HUES6 (cell line): ENCODE measurements at regions not wholly inside any gene's neighbourhood (a gene's known extent, or its start where the extent isn't known, plus 50 kb on each side); places are given as distances from the start of the nearest gene placed in this dataset.

Source experiments
- H3K27ac ChIP-seq: 2 replicates; pipeline ENCODE4 v1.7.0; 2013; ENCODE audit warnings: low read depth, mild to moderate bottlenecking, low read length, inconsistent platforms
- H3K27me3 ChIP-seq: 2 replicates; pipeline ENCODE4 v1.6.1; 2013; ENCODE audit warnings: low read length; ENCODE audit not compliant: control insufficient read depth, insufficient read depth
- H3K36me3 ChIP-seq: 2 replicates; pipeline ENCODE4 v1.6.1; 2013; ENCODE audit warnings: low read length; ENCODE audit not compliant: control insufficient read depth, insufficient read depth
- H3K4me1 ChIP-seq: 2 replicates; pipeline ENCODE4 v1.6.1; 2013; ENCODE audit warnings: low read length; ENCODE audit not compliant: control insufficient read depth, insufficient read depth
- H3K4me3 ChIP-seq: 2 replicates; pipeline ENCODE4 v1.5.1; 2013; ENCODE audit warnings: low read depth, low read length
- H3K9ac ChIP-seq: one replicate; pipeline ENCODE4 v1.6.1; 2013; ENCODE audit warnings: mild to moderate bottlenecking, low read length
- H3K9me3 ChIP-seq: 2 replicates; pipeline ENCODE4 v1.6.1; 2013; ENCODE audit warnings: low read depth, low read length; ENCODE audit not compliant: control insufficient read depth, insufficient read depth

GRCh38 chr14:27371209-27371608 is 773.4 kb upstream of the NOVA1 start:
- H3K9ac ChIP-seq: no peak overlapping the region
- H3K4me3 ChIP-seq: no peak overlapping the region
- H3K4me1 ChIP-seq: no peaks in the 10 kb centered on the region
- H3K9me3 ChIP-seq: no peaks in the 10 kb centered on the region
- H3K27me3 ChIP-seq: no peaks in the 10 kb centered on the region
- H3K27ac ChIP-seq: no peak overlapping the region
- no peaks in the 10 kb centered on the region for H3K36me3 ChIP-seq

DNA sequence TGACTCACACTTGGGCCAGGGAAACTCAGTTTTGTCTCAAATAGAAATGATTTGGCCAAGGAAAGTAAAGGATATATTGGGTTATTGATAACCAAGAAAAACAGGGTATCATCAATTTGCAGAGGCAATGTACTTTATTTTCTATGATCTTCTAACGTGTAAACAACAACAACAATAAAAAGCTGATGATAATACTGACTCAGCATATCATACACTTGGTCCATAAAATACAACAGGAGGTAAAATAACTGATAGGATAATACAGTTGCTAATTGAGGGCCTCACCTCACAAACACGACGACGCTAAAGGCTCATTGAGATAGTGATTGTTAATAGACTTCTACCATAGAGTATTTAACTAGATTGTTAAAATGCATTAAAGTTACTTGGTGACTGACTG is 774.0 kb upstream of the NOVA1 start:
- H3K4me3 ChIP-seq: no peak overlapping the region
- no peaks in the 10 kb centered on the region for H3K36me3 ChIP-seq
- H3K27ac ChIP-seq: no peak overlapping the region
- H3K9me3 ChIP-seq: no peaks in the 10 kb centered on the region
- H3K4me1 ChIP-seq: no peaks in the 10 kb centered on the region
- H3K27me3 ChIP-seq: no peaks in the 10 kb centered on the region
- H3K9ac ChIP-seq: no peak overlapping the region

- no peaks in the 10 kb centered on the region for H3K36me3 ChIP-seq
- no peaks in the 10 kb centered on the region for H3K4me1 ChIP-seq
- H3K9me3 ChIP-seq: no peaks in the 10 kb centered on the region
- no peak overlapping the region for H3K27ac ChIP-seq
- H3K9ac ChIP-seq: no peak overlapping the region
- no peak overlapping the region for H3K4me3 ChIP-seq
- H3K27me3 ChIP-seq: no peaks in the 10 kb centered on the region
Measured at GRCh38 chr14:27372771-27373170, 774.9 kb upstream of the NOVA1 start.

DNA sequence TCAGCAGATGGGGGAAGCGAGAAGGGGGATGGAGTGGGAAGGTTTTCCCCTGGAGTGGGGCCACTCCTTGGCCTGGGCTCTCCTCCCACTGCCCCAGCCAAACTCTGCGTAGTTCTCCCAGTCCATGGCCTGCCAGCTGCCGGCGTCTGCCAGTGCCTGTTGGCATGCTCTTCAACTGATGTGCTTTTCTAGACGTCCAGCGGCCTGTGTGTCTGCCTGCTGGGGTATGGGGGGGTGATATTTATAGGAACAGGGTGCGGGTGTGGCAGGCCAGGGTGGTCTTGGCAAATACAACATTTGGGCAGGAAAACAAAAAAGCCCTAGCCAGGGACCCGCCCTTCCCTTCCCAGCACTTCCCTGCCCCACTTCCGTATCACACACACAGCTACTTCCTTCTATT is 786.3 kb upstream of the NOVA1 start:
- no peak overlapping the region for H3K4me3 ChIP-seq
- H3K36me3 ChIP-seq: no peaks in the 10 kb centered on the region
- H3K27ac ChIP-seq: no peak overlapping the region
- H3K9ac ChIP-seq: no peak overlapping the region
- no peaks in the 10 kb centered on the region for H3K9me3 ChIP-seq
- no peaks in the 10 kb centered on the region for H3K27me3 ChIP-seq
- no peaks in the 10 kb centered on the region for H3K4me1 ChIP-seq

GRCh38 chr14:27386391-27386790 is 788.6 kb upstream of the NOVA1 start:
- no peaks in the 10 kb centered on the region for H3K9me3 ChIP-seq
- H3K27me3 ChIP-seq: no peaks in the 10 kb centered on the region
- no peaks in the 10 kb centered on the region for H3K4me1 ChIP-seq
- H3K9ac ChIP-seq: no peak overlapping the region
- no peaks in the 10 kb centered on the region for H3K36me3 ChIP-seq
- H3K27ac ChIP-seq: no peak overlapping the region
- no peak overlapping the region for H3K4me3 ChIP-seq

DNA sequence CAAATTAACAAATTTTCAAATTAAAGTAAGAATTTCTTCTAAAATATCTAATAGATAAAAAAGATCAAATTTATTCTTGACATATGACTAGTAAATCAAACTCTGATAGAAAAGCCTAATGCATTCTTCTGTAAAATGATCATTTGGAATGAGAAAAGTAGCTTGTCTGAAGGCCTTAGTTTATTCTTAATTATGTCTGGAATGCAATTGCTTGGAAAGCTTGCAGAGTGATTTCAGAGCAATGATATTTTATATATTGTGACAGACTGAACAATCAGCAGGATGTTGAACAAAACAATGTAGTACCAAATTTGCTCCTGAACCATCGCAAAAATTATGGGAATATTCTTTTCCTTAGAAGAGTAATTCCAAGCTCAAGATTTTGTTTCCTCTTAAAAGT is 789.6 kb upstream of the NOVA1 start:
- Histone ChIP-seq H3K9ac (no peak overlapping the region), H3K27me3 (no peaks in the 10 kb centered on the region), H3K4me3 (no peak overlapping the region), H3K9me3 (no peaks in the 10 kb centered on the region), H3K4me1 (no peaks in the 10 kb centered on the region), H3K27ac (no peak overlapping the region), H3K36me3 (no peaks in the 10 kb centered on the region)

- Histone ChIP-seq H3K36me3 (no peaks in the 10 kb centered on the region), H3K27ac (no peak overlapping the region), H3K4me1 (no peaks in the 10 kb centered on the region), H3K4me3 (no peak overlapping the region), H3K27me3 (no peaks in the 10 kb centered on the region), H3K9ac (no peak overlapping the region), H3K9me3 (no peaks in the 10 kb centered on the region)
Measured at GRCh38 chr14:27389402-27389801, 791.6 kb upstream of the NOVA1 start.

DNA sequence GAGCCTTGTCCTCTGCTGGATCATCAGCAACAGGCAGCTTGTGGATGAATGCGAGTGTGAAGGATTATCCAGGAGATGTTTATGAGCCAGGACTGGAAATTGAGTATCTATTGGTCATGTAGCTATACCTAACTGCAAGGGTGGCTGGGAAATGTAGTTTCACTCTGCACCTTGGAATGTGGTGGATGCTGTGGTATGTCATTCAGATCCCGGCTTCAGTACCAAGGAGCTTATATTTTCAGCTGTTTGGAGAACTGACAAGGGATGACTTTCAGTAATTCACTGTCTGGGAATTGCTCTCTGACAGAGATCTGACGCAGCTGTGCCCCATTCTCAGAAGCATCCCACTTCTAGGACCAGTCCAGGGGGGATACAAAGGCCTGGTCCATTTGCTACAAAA is 792.3 kb upstream of the NOVA1 start:
- H3K27me3 ChIP-seq: no peaks in the 10 kb centered on the region
- no peak overlapping the region for H3K4me3 ChIP-seq
- H3K27ac ChIP-seq: no peak overlapping the region
- H3K36me3 ChIP-seq: no peaks in the 10 kb centered on the region
- no peaks in the 10 kb centered on the region for H3K4me1 ChIP-seq
- H3K9me3 ChIP-seq: no peaks in the 10 kb centered on the region
- H3K9ac ChIP-seq: no peak overlapping the region

DNA sequence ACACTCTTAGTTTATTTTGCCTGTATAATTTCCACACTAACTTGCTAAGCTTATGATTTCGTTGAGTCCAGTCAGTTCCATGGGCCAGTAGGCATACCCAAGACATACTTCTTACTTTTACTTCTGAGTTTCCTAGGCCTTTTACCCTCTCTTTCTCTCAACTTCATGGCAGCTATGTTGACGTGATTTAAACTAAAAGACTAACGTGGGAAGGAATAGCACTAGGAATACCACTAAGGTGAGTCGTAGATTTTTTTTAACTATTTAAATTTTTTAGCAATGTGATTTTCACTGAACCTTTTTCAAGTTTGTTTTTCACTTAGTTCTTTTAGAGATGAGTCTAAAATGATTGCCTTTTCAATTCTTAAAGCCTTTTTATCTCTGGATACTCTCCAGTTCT is 793.5 kb upstream of the NOVA1 start:
- no peak overlapping the region for H3K9ac ChIP-seq
- H3K27me3 ChIP-seq: no peaks in the 10 kb centered on the region
- no peaks in the 10 kb centered on the region for H3K4me1 ChIP-seq
- no peaks in the 10 kb centered on the region for H3K9me3 ChIP-seq
- no peak overlapping the region for H3K4me3 ChIP-seq
- no peak overlapping the region for H3K27ac ChIP-seq
- no peaks in the 10 kb centered on the region for H3K36me3 ChIP-seq

DNA sequence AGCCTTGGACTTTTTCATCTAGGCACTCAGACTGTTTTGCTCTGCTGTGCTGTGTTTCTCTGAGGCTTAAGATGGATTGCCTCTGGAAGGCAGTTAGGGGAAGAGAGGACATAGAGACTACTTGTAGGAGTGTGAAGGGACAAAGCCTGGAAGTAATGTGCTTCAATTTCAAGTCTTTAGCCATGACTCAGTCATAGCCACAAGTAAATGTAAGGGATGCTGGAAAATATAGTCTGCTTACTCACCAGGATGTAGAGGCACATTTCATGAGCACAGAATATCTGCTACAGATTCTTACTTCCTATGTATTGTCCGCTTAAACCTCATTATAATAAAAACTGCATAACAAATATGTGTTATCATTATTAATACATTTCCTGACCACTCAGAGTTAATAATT is 794.3 kb upstream of the NOVA1 start:
- Histone ChIP-seq H3K9me3 (no peaks in the 10 kb centered on the region), H3K27ac (no peak overlapping the region), H3K4me3 (no peak overlapping the region), H3K4me1 (no peaks in the 10 kb centered on the region), H3K27me3 (no peaks in the 10 kb centered on the region), H3K9ac (no peak overlapping the region), H3K36me3 (no peaks in the 10 kb centered on the region)

GRCh38 chr14:27409944-27410343 is 812.1 kb upstream of the NOVA1 start:
- no peak overlapping the region for H3K27ac ChIP-seq
- no peaks in the 10 kb centered on the region for H3K9me3 ChIP-seq
- H3K27me3 ChIP-seq: no peaks in the 10 kb centered on the region
- no peak overlapping the region for H3K9ac ChIP-seq
- no peak overlapping the region for H3K4me3 ChIP-seq
- no peaks in the 10 kb centered on the region for H3K4me1 ChIP-seq
- no peaks in the 10 kb centered on the region for H3K36me3 ChIP-seq

GRCh38 chr14:27410981-27411380 is 813.1 kb upstream of the NOVA1 start:
- H3K9me3 ChIP-seq: no peaks in the 10 kb centered on the region
- no peak overlapping the region for H3K4me3 ChIP-seq
- no peaks in the 10 kb centered on the region for H3K36me3 ChIP-seq
- H3K9ac ChIP-seq: no peak overlapping the region
- H3K27me3 ChIP-seq: no peaks in the 10 kb centered on the region
- no peak overlapping the region for H3K27ac ChIP-seq
- H3K4me1 ChIP-seq: no peaks in the 10 kb centered on the region
